ENCODE measurements at regions not wholly inside any gene's neighbourhood (a gene's known extent, or its start where the extent isn't known, plus 50 kb on each side); places are given as distances from the start of the nearest gene placed in this dataset.

DNA sequence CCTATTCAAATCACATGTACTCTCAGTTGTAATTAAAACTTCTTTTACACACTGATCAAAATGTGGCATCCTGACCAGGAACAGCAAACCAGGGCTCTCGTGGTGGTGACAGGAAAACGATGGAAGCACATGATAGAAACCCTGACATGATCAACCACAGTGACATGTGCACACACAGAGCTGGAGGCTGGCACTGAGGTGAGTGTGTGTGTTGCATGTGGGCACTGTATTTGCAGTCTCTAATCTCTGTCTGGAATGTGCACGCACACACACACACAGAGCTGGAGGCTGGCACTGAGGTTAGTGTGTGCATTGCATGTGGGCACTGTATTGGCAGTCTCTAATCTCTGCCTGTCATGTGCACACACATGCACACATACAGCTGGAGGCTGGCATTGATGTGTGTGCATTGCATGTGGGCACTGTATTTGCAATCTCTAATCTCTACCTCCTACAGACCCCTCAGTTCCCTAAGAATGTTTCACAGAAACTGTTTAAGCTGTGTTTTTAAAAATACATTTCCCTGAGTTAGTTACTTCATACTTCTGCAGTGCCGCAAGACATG is 406.9 kb downstream of the SFMBT2 start:
- TF ChIP-seq EP300 (IDR thresholded peaks at IDR 0.05), result no peak
- no peak for TF ChIP-seq POLR2A (IDR thresholded peaks at IDR 0.05)
- TF ChIP-seq, protein P1, sequence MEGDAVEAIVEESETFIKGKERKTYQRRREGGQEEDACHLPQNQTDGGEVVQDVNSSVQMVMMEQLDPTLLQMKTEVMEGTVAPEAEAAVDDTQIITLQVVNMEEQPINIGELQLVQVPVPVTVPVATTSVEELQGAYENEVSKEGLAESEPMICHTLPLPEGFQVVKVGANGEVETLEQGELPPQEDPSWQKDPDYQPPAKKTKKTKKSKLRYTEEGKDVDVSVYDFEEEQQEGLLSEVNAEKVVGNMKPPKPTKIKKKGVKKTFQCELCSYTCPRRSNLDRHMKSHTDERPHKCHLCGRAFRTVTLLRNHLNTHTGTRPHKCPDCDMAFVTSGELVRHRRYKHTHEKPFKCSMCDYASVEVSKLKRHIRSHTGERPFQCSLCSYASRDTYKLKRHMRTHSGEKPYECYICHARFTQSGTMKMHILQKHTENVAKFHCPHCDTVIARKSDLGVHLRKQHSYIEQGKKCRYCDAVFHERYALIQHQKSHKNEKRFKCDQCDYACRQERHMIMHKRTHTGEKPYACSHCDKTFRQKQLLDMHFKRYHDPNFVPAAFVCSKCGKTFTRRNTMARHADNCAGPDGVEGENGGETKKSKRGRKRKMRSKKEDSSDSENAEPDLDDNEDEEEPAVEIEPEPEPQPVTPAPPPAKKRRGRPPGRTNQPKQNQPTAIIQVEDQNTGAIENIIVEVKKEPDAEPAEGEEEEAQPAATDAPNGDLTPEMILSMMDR (IDR thresholded peaks at IDR 0.05), result no peak
- H3K27me3 ChIP-seq, result no peaks in the 10 kb centered on the region
- no peaks in the 10 kb centered on the region for H3K4me1 ChIP-seq
- no peak overlapping the region for H3K27ac ChIP-seq
- H3K36me3 ChIP-seq, result no peaks in the 10 kb centered on the region
- H3K4me3 ChIP-seq, result no peak overlapping the region
- WGBS, 2 donors, result 51 to 65% methylated on average over 4 of the region's 4 CpGs
- DNase-seq (ENCODE audit: low spot score in 2 of 2), result no peak
- no peaks in the 10 kb centered on the region for H3K9me3 ChIP-seq

DNA sequence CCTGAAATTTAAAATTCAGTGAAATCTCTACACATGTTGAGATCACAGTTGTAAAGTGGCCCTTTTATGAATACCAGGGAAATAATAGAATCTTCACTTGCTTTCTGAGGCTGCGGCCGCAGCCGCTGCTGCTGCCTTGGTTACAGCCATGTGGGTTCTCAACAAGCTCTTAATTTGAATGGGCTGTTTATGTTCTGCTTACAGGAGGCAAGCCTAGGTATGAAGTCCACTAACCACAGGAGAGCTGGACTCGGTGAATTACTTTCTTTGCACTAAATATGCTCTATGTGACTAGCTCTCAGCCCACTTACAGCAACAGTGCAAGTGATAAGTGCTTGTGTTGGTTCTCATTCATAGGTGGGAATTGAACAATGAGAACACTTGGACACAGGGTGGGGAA is 410.8 kb downstream of the SFMBT2 start:
- H3K9me3 ChIP-seq, result no peaks in the 10 kb centered on the region
- 65 to 81% methylated on average over 4 of the region's 4 CpGs for WGBS, 2 donors
- H3K27ac ChIP-seq, result no peak overlapping the region
- TF ChIP-seq EP300 (IDR thresholded peaks at IDR 0.05), result no peak
- TF ChIP-seq POLR2A (IDR thresholded peaks at IDR 0.05), result no peak
- TF ChIP-seq, protein P1 (IDR thresholded peaks at IDR 0.05), result no peak
- no peaks in the 10 kb centered on the region for H3K27me3 ChIP-seq
- H3K36me3 ChIP-seq, result no peaks in the 10 kb centered on the region
- DNase-seq (ENCODE audit: low spot score in 2 of 2), result no peak
- H3K4me3 ChIP-seq, result no peak overlapping the region
- H3K4me1 ChIP-seq, result no peaks in the 10 kb centered on the region

DNA sequence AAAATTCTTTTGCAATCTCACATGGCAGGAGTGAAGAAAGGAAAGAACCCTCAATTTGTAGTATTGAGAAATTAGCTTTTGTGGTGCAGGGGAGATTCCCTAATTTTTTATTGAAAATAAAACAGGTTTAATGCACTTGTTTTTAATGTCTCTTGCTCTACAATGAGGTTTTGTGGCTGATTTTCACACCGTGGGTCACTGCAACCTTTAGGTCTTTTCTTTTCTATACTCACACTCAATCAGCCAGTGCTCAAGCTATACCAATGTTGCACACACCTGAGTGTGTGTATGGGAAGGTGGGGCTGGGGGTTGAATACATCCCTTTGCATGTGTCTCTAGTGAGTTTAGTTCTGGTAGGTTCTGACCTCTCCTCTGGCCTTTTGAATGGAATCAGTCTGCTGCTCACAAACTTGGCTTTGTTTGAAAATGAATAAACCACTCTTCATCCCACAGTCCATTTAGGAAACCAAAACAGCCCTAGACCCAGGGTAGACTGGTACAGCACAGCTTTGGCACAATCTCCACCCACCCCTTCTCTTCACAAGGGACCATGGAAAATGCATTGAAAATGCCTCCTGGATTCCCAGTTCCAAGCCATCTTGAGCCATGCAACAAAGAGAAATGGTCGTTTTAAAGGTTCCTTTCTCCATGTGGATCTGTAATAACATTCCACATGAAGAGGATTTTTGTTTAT is 411.5 kb downstream of the SFMBT2 start:
- TF ChIP-seq EP300 (IDR thresholded peaks at IDR 0.05) (no peak), POLR2A (IDR thresholded peaks at IDR 0.05) (no peak)
- TF ChIP-seq, protein P1 (IDR thresholded peaks at IDR 0.05), result no peak
- H3K9me3 ChIP-seq, result no peaks in the 10 kb centered on the region
- no peaks in the 10 kb centered on the region for H3K27me3 ChIP-seq
- no peaks in the 10 kb centered on the region for H3K4me1 ChIP-seq
- DNase-seq (ENCODE audit: low spot score in 2 of 2), result no peak
- no peaks in the 10 kb centered on the region for H3K36me3 ChIP-seq
- no peak overlapping the region for H3K27ac ChIP-seq
- H3K4me3 ChIP-seq, result no peak overlapping the region
- 63 to 64% methylated on average over 2 of the region's 2 CpGs for WGBS, 2 donors

DNA sequence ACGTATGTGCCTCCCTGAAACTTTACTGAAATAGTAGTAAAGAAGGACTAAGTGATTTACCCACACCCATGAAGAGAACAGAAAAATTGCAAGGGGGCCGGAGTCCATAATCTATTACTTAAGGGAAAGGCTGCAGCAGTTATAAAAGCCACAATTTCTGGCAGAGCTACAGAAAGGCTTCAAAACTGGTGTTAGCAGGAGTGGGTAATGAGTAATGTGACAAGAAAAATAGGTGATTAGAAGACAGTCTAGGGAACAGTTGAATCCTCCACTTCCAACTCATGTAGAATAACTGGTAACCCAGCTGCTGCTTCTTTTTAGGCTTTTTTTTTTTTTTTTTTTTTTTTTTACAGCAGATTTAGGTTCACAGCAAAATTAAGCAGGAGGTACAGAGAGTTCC is 413.3 kb downstream of the SFMBT2 start:
- Histone ChIP-seq H3K4me1 (no peaks in the 10 kb centered on the region), H3K9me3 (no peaks in the 10 kb centered on the region), H3K27me3 (no peaks in the 10 kb centered on the region), H3K4me3 (no peak overlapping the region), H3K27ac (no peak overlapping the region), H3K36me3 (no peaks in the 10 kb centered on the region)
- no peak for DNase-seq (ENCODE audit: low spot score in 2 of 2)
- 90 to 100% methylated on average over 2 of the region's 2 CpGs for WGBS, 2 donors
- TF ChIP-seq, protein P1 (IDR thresholded peaks at IDR 0.05), result no peak
- TF ChIP-seq EP300 (IDR thresholded peaks at IDR 0.05) (no peak), POLR2A (IDR thresholded peaks at IDR 0.05) (no peak)

DNA sequence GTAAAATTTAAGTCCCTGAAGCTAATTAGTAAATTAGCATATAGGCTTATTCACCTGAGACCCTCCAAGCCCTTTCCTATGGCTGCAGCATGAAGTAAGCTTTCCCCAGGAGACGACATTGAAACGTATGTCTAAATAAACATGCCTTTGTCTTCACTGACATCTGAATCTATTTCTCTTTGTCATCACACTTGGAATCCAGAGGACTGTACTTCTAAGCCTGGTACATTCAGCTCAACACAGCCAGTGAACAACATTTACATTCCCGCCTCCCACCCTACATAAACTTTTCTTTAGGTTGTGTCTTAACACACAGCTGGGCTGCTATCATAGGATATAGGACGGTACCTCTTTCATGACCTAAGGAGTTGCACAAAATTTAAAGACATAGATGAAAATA is 414.4 kb downstream of the SFMBT2 start:
- 61 to 68% methylated on average over 4 of the region's 4 CpGs for WGBS, 2 donors

More for the DNA sequence above, 414.4 kb downstream of the SFMBT2 start:
- Histone ChIP-seq H3K4me3 (no peak overlapping the region), H3K36me3 (no peaks in the 10 kb centered on the region), H3K9me3 (no peaks in the 10 kb centered on the region), H3K27me3 (no peaks in the 10 kb centered on the region), H3K4me1 (no peaks in the 10 kb centered on the region), H3K27ac (no peak overlapping the region)
- TF ChIP-seq EP300 (IDR thresholded peaks at IDR 0.05) (no peak), POLR2A (IDR thresholded peaks at IDR 0.05) (no peak)
- TF ChIP-seq, protein P1 (IDR thresholded peaks at IDR 0.05), result no peak
- DNase-seq (ENCODE audit: low spot score in 2 of 2), result no peak
